ENCODE measurements at regions not wholly inside any gene's neighbourhood (a gene's known extent, or its start where the extent isn't known, plus 50 kb on each side); places are given as distances from the start of the nearest gene placed in this dataset.

DNA sequence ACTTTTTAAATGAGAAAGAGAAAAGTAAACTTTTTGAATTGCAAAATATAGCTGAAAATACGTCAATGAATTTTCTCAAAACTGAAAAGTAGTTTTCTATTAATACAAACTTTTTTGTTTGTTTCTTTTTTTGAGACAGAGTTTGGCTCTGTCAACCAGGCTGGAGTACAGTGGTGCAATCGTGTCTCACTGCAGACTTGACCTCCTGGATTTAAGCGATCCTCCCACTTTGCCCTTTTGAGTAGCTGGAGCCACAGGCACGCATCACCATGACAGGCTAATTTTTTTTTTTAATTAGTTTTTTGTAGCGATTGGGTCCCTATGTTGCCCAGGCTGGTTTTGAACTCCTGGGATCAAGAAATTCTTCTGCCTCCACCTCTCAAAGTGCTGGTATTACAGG, 610.4 kb downstream of the ELAVL2 start:
- Mint-ChIP-seq H3K4me1 (no peaks in the 10 kb centered on the region), H3K36me3 (no peaks in the 10 kb centered on the region), H3K4me3 (no peak overlapping the region), H3K9me3 (peaks cover 0 to 4% (median 0%) of the 10 kb centered on the region in 7 donors), H3K27ac (no peak overlapping the region), H3K27me3 (no peaks in the 10 kb centered on the region)
- ATAC-seq (ENCODE audit: low read depth in 2 of 2) = no peak
- no peak for DNase-seq

DNA sequence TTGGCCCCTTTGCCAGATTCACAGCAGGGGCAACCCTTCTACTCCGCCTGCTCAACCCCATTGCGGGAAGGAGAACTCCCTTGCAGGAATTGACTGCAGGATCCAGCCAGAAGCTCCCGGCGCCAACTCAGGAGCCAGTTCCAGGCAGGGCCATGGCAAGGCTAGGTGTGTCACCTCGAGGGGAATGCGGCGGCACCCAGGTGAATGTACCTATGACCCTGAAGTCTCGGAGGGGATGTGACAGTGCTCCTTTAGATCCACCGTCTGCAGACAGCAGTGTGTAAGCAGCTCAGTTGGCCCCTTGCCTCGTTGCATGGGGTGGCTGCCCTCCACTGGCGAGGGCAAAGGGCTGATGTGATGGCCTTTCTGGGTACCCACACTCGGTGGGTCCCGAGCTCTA, 606.6 kb downstream of the ELAVL2 start:
- no peak for DNase-seq
- no peak overlapping the region for H3K27ac Mint-ChIP-seq
- peaks cover 0 to 13% (median 2%) of the 10 kb centered on the region in 7 donors for H3K9me3 Mint-ChIP-seq
- H3K4me1 Mint-ChIP-seq = no peaks in the 10 kb centered on the region
- H3K36me3 Mint-ChIP-seq = no peaks in the 10 kb centered on the region
- H3K27me3 Mint-ChIP-seq = no peaks in the 10 kb centered on the region
- no peak overlapping the region for H3K4me3 Mint-ChIP-seq
- no peak for ATAC-seq (ENCODE audit: low read depth in 2 of 2)

DNA sequence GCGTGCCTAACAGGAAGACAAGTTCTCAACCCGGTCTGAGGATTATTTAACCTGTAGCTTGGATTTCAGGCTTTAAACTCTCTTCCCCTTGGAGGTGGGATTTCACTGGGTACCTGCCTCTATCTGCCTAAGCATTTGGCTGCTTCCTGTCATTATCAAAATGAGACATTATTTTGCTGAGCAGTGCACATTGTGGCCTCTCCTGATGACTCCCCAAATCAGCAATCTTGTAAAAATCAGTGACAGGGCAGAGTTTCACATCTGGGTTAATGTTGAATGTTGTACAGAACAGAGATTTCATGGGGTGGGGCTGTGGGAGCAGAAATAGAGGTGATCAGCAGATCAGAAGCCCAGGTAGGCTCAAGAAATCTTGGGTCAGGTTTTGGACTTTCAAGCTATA, 605.9 kb downstream of the ELAVL2 start:
- Mint-ChIP-seq H3K36me3 (no peaks in the 10 kb centered on the region), H3K4me1 (no peaks in the 10 kb centered on the region), H3K27me3 (no peaks in the 10 kb centered on the region), H3K9me3 (peaks cover 0 to 13% (median 3%) of the 10 kb centered on the region in 7 donors), H3K4me3 (no peak overlapping the region), H3K27ac (no peak overlapping the region)
- ATAC-seq (ENCODE audit: low read depth in 2 of 2) = no peak
- DNase-seq = no peak

DNA sequence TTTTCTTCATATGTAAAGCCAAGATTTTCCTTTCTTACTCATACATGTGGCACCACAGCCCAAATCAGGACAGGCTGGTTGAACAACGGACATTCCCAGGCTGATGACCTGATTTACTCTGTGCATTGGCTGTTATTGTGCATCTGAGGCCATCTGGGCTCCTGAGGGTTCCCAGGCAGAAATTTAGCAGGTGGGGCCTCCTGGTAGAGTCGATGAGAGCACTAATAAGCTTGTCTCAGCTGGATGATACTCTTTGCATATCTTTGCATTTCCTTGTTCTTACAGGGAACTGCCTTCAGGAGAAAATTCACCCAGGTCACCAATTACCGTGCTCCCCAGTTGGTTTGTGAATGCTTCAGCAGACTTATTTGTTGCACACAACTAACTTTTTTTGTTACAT, 605.1 kb downstream of the ELAVL2 start:
- H3K9me3 Mint-ChIP-seq = peaks cover 0 to 13% (median 3%) of the 10 kb centered on the region in 7 donors
- no peaks in the 10 kb centered on the region for H3K4me1 Mint-ChIP-seq
- no peaks in the 10 kb centered on the region for H3K36me3 Mint-ChIP-seq
- H3K27me3 Mint-ChIP-seq = no peaks in the 10 kb centered on the region
- DNase-seq (no peak), ATAC-seq (ENCODE audit: low read depth in 2 of 2) (no peak)
- H3K27ac Mint-ChIP-seq = no peak overlapping the region
- H3K4me3 Mint-ChIP-seq = no peak overlapping the region

DNA sequence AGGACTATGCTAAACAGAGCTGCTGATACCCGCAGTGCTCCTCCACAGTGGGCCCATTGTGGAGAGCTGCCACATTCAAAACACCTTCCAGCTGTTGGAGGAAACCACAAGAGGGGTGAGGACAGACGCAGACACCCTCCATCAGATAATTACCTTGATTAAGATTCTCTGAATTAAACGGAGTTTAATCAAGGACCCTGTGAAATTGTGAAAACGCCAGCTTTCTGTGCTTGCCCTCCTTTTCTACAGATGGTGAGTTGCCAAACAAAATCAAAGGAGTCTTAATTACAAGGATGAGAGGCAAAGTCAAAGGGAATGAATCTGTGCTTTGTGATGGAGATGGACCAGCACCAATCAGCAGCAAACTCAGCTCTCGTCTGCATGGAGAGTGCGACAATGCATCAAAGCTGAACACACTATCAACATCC, 596.1 kb downstream of the ELAVL2 start:
- H3K36me3 Mint-ChIP-seq = no peaks in the 10 kb centered on the region
- ATAC-seq (ENCODE audit: low read depth in 2 of 2) (no peak), DNase-seq (no peak)
- H3K4me1 Mint-ChIP-seq = no peaks in the 10 kb centered on the region
- no peaks in the 10 kb centered on the region for H3K27me3 Mint-ChIP-seq
- H3K4me3 Mint-ChIP-seq = no peak overlapping the region
- no peak overlapping the region for H3K27ac Mint-ChIP-seq
- peaks cover 0 to 4% (median 0%) of the 10 kb centered on the region in 7 donors for H3K9me3 Mint-ChIP-seq

DNA sequence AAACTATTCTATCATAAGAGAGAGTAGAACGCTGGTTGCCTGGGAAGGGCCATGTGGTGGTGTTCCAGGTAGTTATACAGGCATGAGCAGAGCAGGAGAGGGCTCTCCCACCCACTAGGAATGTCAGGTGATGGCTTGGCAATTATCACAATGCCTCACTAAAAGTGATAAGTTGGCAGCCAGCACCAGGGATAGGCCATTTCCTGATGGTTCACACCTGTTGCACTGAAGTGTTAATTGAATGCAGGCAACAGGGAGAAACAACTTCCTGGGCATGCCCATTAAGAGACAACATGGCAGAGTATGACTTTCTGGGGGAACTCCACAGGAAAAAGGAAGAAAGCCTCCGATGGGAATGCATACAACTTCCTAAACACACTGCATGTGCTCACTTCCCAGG, 593.2 kb downstream of the ELAVL2 start:
- H3K4me3 Mint-ChIP-seq = no peak overlapping the region
- DNase-seq (no peak), ATAC-seq (ENCODE audit: low read depth in 2 of 2) (no peak)
- H3K27ac Mint-ChIP-seq = no peak overlapping the region
- H3K9me3 Mint-ChIP-seq = peaks cover 0 to under 1% (median 0%) of the 10 kb centered on the region in 7 donors
- H3K36me3 Mint-ChIP-seq = no peaks in the 10 kb centered on the region
- H3K27me3 Mint-ChIP-seq = no peaks in the 10 kb centered on the region
- H3K4me1 Mint-ChIP-seq = no peaks in the 10 kb centered on the region

DNA sequence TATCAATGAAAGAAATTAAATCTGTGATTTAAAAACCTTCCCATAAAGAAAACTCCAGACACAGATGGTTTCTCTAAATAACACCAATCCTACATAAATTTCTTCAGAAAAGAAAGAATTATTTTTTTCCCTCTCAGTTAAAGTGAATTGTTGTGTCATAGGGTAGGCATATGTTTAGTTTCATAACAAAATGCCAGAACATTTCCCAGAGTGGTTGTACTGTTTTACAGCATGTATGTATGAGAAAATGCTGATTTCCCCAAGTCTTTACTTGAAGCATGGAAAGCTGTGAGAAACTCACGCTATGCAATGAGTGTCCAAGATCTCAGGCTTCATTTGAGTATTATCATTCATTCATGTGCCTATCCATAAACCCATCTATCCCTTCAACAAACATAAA, 582.5 kb downstream of the ELAVL2 start:
- H3K36me3 Mint-ChIP-seq = no peaks in the 10 kb centered on the region
- H3K9me3 Mint-ChIP-seq = peaks cover 0 to 14% (median 10%) of the 10 kb centered on the region in 7 donors
- no peaks in the 10 kb centered on the region for H3K4me1 Mint-ChIP-seq
- H3K27me3 Mint-ChIP-seq = no peaks in the 10 kb centered on the region
- H3K27ac Mint-ChIP-seq = no peak overlapping the region
- ATAC-seq (ENCODE audit: low read depth in 2 of 2) = no peak
- no peak overlapping the region for H3K4me3 Mint-ChIP-seq
- DNase-seq = no peak

DNA sequence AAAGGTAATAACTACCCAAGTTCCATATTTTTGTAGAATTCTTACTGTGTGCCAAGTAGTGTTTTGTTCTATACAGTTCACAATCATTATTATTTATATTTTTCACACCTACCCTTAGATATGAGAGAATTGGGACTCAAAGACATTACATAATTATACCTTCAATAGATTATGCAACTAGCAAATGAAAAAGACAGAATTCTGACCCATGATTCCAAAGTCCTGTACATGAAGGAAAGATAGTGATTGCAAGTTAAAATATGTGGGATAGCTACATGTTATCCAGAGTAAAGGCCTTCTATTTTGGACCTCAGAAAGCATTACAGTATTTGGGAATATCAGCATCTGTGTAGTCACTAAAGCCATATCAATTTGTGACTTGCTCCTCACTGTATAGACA, 581.0 kb downstream of the ELAVL2 start:
- H3K9me3 Mint-ChIP-seq = peaks cover 0 to 15% (median 5%) of the 10 kb centered on the region in 7 donors
- H3K27ac Mint-ChIP-seq = no peak overlapping the region
- H3K27me3 Mint-ChIP-seq = no peaks in the 10 kb centered on the region
- ATAC-seq (ENCODE audit: low read depth in 2 of 2) = no peak
- no peak overlapping the region for H3K4me3 Mint-ChIP-seq
- DNase-seq = no peak
- H3K4me1 Mint-ChIP-seq = no peaks in the 10 kb centered on the region
- peaks cover 0 to 6% of the 10 kb centered on the region in 2 donors for H3K36me3 Mint-ChIP-seq

DNA sequence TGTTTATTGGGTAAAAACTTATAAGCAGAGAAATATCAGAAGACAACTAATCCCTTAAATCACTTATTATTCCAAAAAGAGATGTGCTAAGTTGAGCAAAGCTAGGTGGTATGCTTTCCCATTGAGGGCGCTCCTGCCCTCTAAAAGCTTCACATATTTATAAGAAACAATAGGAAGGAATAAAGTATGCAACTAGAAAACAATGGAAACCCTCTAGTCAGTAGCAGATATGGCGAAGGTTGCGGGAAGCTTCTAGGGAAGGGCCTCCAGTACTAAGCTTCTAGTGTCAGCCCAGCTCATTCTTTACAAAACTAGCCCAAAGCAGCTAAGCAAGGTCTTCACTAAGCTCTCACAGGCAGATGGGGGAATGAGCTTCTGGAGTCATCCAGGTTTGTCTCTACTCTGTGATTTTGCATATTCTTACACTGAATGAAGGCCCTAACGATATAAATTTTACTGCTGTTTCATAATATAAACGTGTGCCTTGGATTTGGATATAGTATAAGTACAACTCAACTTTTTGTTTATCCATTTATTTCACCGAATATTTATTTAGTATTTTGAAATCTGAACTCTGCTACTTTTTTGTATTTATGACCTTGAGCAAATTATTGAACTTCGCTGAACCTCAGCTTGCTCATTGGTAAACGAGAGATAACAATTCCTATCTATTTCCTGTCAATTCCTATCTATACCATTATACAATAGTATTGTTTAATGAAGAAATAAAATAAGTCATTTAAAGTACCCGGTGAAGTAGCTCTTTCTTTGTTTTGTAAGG, 571.4 kb downstream of the ELAVL2 start:
- Mint-ChIP-seq H3K27me3 (no peaks in the 10 kb centered on the region), H3K9me3 (peaks cover 0 to 10% (median 4%) of the 10 kb centered on the region in 7 donors), H3K27ac (no peak overlapping the region), H3K4me3 (no peak overlapping the region), H3K36me3 (peaks cover 0 to 4% of the 10 kb centered on the region in 2 donors), H3K4me1 (no peaks in the 10 kb centered on the region)
- DNase-seq = no peak
- ATAC-seq (ENCODE audit: low read depth in 2 of 2) = no peak

DNA sequence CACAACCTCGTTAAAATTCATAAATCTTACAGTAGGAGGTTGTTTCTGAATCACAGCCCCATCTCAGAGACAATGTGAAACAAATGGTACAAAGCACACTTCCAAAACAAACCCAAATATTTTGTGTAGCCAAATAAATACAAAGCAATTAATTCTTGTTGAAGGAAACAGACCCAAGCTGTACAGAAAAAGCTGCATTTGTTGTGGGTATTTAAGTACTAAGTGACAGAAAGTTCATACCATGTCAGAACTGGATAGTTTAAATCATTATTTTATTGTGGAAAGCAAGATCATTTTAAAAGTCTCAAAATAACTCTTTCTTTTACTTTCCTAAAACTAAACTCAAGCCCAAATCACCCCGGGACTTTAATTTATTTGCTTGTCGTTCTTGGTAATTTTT, 570.7 kb downstream of the ELAVL2 start:
- no peak for ATAC-seq (ENCODE audit: low read depth in 2 of 2)
- DNase-seq = no peak
- H3K27ac Mint-ChIP-seq = no peak overlapping the region
- H3K27me3 Mint-ChIP-seq = no peaks in the 10 kb centered on the region
- peaks cover 0 to 10% (median 2%) of the 10 kb centered on the region in 7 donors for H3K9me3 Mint-ChIP-seq
- H3K4me1 Mint-ChIP-seq = no peaks in the 10 kb centered on the region
- no peak overlapping the region for H3K4me3 Mint-ChIP-seq
- no peaks in the 10 kb centered on the region for H3K36me3 Mint-ChIP-seq

DNA sequence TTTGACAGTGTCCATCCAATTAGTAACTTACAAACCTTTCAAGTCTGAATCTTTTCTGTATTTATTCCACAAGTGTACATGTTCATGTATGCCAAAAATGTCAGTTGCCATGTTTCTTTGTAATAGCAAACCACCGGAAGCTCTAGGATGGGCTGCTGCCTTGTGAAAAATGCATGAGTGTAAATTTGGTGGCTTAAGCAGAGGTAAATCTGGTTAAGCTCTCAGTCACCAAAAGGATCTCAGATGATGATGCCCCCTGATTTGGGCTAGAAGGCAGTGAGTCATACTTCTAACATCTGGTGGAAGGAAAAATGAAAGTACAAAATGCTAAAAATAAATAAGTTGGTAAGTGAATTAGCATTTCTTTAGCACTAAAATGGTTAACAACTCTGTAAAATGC, 567.5 kb downstream of the ELAVL2 start:
- Mint-ChIP-seq H3K27me3 (no peaks in the 10 kb centered on the region), H3K4me3 (no peak overlapping the region), H3K36me3 (no peaks in the 10 kb centered on the region), H3K27ac (no peak overlapping the region), H3K4me1 (no peaks in the 10 kb centered on the region), H3K9me3 (peaks cover 0 to 5% (median 0%) of the 10 kb centered on the region in 7 donors)
- ATAC-seq (ENCODE audit: low read depth in 2 of 2) (no peak), DNase-seq (no peak)

DNA sequence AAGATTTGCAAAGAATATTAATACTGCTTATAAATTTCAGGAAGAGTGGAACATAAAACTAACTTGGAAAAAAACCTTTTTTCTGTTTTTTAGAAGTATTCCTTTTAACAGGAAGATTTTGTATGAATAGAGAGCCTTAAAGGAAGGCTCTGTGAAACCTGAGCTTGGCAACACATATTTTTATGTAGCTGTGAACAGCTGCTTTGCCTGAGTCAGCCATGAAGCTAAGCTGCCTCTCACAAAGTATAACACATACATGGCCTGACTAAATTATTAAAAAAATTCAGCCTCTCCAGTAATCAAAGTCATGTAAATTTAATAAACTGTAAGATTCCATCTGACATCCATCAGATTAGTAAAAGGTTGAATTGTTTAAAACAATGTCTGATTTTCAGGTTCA, 547.5 kb downstream of the ELAVL2 start:
- Mint-ChIP-seq H3K4me3 (no peak overlapping the region), H3K9me3 (peaks cover 0 to 5% (median 2%) of the 10 kb centered on the region in 7 donors), H3K27me3 (no peaks in the 10 kb centered on the region), H3K27ac (no peak overlapping the region), H3K36me3 (no peaks in the 10 kb centered on the region), H3K4me1 (no peaks in the 10 kb centered on the region)
- no peak for DNase-seq
- no peak for ATAC-seq (ENCODE audit: low read depth in 2 of 2)

DNA sequence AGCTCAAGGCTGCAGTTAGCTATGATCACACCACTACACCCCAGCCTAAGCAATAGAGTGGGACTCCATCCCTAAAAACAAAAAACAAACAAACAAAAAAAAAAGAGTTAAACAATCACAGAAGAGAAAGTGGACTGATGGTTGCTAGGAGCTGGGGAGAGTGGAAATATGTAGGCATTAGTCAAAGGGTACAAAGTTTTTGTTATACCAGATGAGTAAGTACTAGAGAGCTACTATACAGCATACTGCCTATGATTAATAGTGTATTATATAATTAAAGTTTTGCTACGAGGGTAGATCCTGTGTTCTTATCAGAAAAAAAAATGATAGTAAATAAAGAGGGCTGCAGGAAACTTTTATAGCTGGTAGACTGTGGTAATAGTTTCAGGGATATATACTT, 538.6 kb downstream of the ELAVL2 start:
- Mint-ChIP-seq H3K9me3 (peaks cover 0 to 2% (median 0%) of the 10 kb centered on the region in 7 donors), H3K36me3 (no peaks in the 10 kb centered on the region), H3K4me3 (no peak overlapping the region), H3K27me3 (no peaks in the 10 kb centered on the region), H3K27ac (no peak overlapping the region), H3K4me1 (no peaks in the 10 kb centered on the region)
- DNase-seq = no peak
- no peak for ATAC-seq (ENCODE audit: low read depth in 2 of 2)

DNA sequence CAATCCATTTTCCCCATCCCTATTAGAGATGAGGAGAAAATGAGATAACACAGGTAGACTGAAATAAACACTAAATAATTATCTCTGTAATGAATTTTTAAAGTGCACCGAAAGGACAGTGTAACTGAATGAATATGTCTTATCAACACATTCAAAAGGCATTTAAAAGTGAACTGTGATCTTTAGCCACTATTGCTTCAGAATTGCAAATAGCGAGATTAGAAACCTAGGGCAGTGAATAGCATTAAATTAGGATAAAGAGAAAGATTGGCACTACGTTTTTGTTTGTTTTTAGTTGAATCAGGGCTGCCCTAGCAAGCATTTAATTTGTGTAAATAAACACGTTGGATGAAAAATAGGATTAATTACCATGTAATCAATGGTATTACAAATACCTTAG, 537.5 kb downstream of the ELAVL2 start:
- no peaks in the 10 kb centered on the region for H3K36me3 Mint-ChIP-seq
- no peaks in the 10 kb centered on the region for H3K27me3 Mint-ChIP-seq
- ATAC-seq (ENCODE audit: low read depth in 2 of 2) (no peak), DNase-seq (no peak)
- no peaks in the 10 kb centered on the region for H3K4me1 Mint-ChIP-seq
- H3K9me3 Mint-ChIP-seq = peaks cover 0 to 2% (median 0%) of the 10 kb centered on the region in 7 donors
- no peak overlapping the region for H3K27ac Mint-ChIP-seq
- H3K4me3 Mint-ChIP-seq = no peak overlapping the region
